ENCODE measurements at regions not wholly inside any gene's neighbourhood (a gene's known extent, or its start where the extent isn't known, plus 50 kb on each side); places are given as distances from the start of the nearest gene placed in this dataset.

GRCh38 chr2:168336786-168337388 is 89.5 kb upstream of the STK39 start:
- DNase-seq, result peak; percentile 52
- in situ Hi-C loops (cut with HindIII; ENCODE audit: low pct_ligation_motif_present, low pct_unique_long_range_greater_than_20kb, low sequenced_read_pairs), result no loop called here

DNA sequence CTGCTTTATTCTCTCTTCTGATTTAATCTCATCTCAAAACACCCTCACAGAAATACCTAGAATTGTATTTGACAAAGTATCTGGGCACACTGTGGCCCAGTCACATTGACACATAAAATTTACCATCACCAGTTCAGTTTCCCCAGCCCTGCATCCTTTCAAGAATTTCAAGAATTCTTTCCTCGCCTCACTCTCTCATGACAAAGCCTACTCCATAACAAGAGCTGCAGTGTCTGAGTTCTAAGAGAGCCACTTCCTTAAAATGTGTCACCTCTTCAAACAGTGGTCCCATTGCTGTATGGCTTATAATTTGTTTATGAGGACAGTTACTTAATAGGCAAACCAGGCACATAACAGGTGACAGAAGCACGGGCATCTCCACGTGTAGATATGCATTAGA is 90.9 kb upstream of the STK39 start:
- no peak for DNase-seq
- in situ Hi-C loops (cut with HindIII; ENCODE audit: low pct_ligation_motif_present, low pct_unique_long_range_greater_than_20kb, low sequenced_read_pairs), result no loop called here

- in situ Hi-C loops (cut with HindIII; ENCODE audit: low pct_ligation_motif_present, low pct_unique_long_range_greater_than_20kb, low sequenced_read_pairs), result no loop called here
These were observed 91.5 kb upstream of the STK39 start for GRCh38 chr2:168338803-168339437.

GRCh38 chr2:168340931-168341330 is 93.5 kb upstream of the STK39 start:
- in situ Hi-C loops (cut with HindIII; ENCODE audit: low pct_ligation_motif_present, low pct_unique_long_range_greater_than_20kb, low sequenced_read_pairs), result no loop called here
- no peak for DNase-seq

More at GRCh38 chr2:168338803-168339437, 91.5 kb upstream of the STK39 start:
- DNase-seq, result no peak

- no peak for DNase-seq
- in situ Hi-C loops (cut with HindIII; ENCODE audit: low pct_ligation_motif_present, low pct_unique_long_range_greater_than_20kb, low sequenced_read_pairs), result no loop called here
These were observed 96.2 kb upstream of the STK39 start for GRCh38 chr2:168343586-168343985.

DNA sequence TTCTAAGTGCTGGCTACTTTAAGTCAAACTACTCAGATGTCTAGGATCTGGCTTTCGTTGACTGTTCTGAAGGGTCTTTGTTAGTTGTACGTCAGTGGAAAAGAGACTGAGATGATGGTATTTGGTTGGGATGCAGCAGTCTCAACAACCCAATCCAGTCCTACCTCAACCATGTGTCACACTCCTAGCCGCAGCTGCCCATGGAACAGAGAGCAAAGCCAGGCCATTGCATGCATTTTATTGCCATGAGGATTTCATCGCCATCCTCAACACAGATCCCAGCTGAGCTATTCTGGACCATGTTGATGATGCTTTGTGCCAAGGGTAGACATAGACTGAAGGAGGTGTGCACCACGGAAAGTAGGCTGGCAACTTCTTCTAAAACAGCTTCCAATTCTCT is 97.3 kb upstream of the STK39 start:
- in situ Hi-C loops (cut with HindIII; ENCODE audit: low pct_ligation_motif_present, low pct_unique_long_range_greater_than_20kb, low sequenced_read_pairs), result no loop called here

GRCh38 chr2:168345601-168346000 is 98.2 kb upstream of the STK39 start:
- DNase-seq, result no peak
- in situ Hi-C loops (cut with HindIII; ENCODE audit: low pct_ligation_motif_present, low pct_unique_long_range_greater_than_20kb, low sequenced_read_pairs), result no loop called here

More for the DNA sequence above, 97.3 kb upstream of the STK39 start:
- DNase-seq, result no peak

GRCh38 chr2:168346725-168347477 is 99.5 kb upstream of the STK39 start:
- peak; percentile 70 for DNase-seq
- in situ Hi-C loops (cut with HindIII; ENCODE audit: low pct_ligation_motif_present, low pct_unique_long_range_greater_than_20kb, low sequenced_read_pairs), result no loop called here

- peak; percentile 41 for DNase-seq
- in situ Hi-C loops (cut with HindIII; ENCODE audit: low pct_ligation_motif_present, low pct_unique_long_range_greater_than_20kb, low sequenced_read_pairs), result no loop called here
These were observed 100.7 kb upstream of the STK39 start for GRCh38 chr2:168348076-168348475.

GRCh38 chr2:168350380-168350779 is 103.0 kb upstream of the STK39 start:
- in situ Hi-C loops (cut with HindIII; ENCODE audit: low pct_ligation_motif_present, low pct_unique_long_range_greater_than_20kb, low sequenced_read_pairs), result no loop called here
- no peak for DNase-seq

DNA sequence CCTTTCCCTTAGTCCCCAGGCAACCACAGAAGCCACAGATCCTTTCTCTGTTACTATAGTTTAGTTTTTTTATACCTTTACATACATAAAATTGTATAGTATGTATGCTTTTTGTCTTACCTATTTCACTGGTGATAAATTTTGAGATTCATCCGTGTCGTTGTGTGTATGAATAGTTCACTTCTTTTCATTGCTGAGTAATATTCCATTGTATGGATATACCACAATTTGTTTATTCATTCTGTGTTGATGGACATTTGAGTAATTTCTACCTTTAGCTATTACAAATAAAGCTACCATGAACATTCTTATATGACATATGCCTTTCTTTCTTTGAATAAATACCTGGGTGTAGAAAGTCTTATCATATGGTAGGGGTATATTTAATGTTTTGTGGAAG is 102.8 kb upstream of the CERS6 start:
- in situ Hi-C loops (cut with HindIII; ENCODE audit: low pct_ligation_motif_present, low pct_unique_long_range_greater_than_20kb, low sequenced_read_pairs), result no loop called here
- DNase-seq, result no peak

DNA sequence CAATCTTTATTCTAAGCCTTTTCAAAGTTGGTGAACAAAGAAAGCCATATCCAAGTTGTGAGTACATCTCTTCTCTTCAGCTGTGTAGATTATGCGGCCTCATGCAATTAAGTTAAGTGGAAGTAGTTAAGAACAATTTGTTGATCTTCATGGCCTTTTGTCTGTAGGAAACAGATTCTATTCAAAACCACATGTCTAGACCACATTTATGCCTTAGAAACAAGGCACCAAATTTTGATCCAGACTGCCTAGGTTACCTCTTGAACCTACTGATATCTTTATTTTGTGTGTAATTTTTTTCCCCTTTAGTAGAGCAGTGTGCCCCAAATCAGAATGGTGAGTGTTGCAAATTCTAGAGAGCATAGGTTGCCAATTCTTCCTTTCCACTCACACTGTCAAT is 101.6 kb upstream of the CERS6 start:
- in situ Hi-C loops (cut with HindIII; ENCODE audit: low pct_ligation_motif_present, low pct_unique_long_range_greater_than_20kb, low sequenced_read_pairs), result no loop called here
- no peak for DNase-seq

GRCh38 chr2:168355121-168355520 is 101.0 kb upstream of the CERS6 start:
- no peak for DNase-seq
- in situ Hi-C loops (cut with HindIII; ENCODE audit: low pct_ligation_motif_present, low pct_unique_long_range_greater_than_20kb, low sequenced_read_pairs), result no loop called here

DNA sequence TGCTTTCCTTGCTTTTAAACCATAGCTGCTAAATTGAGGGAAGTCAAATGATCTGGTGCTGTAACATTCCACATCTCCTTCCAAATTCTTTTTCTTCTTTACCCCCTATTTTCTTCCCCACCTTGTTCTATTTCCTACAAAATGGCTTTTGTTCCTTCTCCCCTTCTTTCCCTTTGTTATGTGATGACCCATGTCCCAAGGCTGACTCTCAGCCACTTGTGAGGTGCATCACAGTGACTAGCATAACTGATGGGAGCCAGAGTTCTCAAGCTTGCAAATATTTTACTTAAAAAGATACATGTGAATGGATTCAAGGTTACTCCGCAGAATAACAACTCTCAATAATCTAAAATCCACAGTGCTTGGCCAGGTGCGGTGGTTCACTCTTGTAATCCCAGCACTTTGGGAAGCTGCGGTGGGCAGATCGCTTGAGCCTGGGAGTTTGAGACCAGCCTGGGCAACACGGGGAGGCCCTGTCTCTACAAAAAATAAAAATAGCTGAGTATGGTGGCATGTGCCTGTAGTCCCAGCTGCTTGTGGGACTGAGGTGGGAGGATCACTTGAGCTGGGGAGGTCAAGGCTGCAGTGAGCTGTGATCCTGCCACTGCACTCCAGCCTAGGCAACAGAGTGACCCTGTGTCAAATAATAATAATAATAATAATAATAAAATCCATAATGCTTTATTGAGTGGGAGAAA is 100.1 kb upstream of the CERS6 start:
- DNase-seq, result no peak
- in situ Hi-C loops (cut with HindIII; ENCODE audit: low pct_ligation_motif_present, low pct_unique_long_range_greater_than_20kb, low sequenced_read_pairs), result no loop called here

- in situ Hi-C loops (cut with HindIII; ENCODE audit: low pct_ligation_motif_present, low pct_unique_long_range_greater_than_20kb, low sequenced_read_pairs), result no loop called here
- DNase-seq, result no peak
These were observed 99.6 kb upstream of the CERS6 start for GRCh38 chr2:168356477-168356835.

GRCh38 chr2:168357797-168358472 is 98.1 kb upstream of the CERS6 start:
- peak; percentile 15 for DNase-seq
- in situ Hi-C loops (cut with HindIII; ENCODE audit: low pct_ligation_motif_present, low pct_unique_long_range_greater_than_20kb, low sequenced_read_pairs), result no loop called here

DNA sequence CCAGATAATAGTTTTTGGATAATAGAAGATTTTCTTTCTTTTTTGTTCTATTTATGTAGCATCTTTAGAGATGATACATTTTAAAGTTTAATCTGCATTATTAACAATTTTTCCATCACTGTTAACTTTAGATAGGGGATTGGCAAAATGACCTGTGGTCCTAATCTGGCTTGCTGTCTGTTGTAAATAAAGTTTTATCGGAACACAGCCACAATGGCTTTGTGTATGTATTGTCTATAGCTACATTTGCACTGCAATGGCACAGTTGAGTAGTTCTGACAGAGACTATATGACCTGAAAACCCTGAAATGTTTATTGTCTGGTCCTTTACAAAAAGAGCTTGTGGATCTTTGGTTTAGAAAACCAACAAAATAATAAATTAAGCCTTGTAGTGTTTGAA is 97.0 kb upstream of the CERS6 start:
- in situ Hi-C loops (cut with HindIII; ENCODE audit: low pct_ligation_motif_present, low pct_unique_long_range_greater_than_20kb, low sequenced_read_pairs), result no loop called here

GRCh38 chr2:168363347-168364092 is 92.6 kb upstream of the CERS6 start:
- no peak for DNase-seq
- in situ Hi-C loops (cut with HindIII; ENCODE audit: low pct_ligation_motif_present, low pct_unique_long_range_greater_than_20kb, low sequenced_read_pairs), result no loop called here

More for the DNA sequence above, 97.0 kb upstream of the CERS6 start:
- no peak for DNase-seq
